Stimulated activated CD8-positive, alpha-beta memory T cell treated with anti-CD3 and anti-CD28 coated beads, Interleukin-4, amount 100 ng/mL, for 48 hours (primary cell): ENCODE measurements at regions not wholly inside any gene's neighbourhood (a gene's known extent, or its start where the extent isn't known, plus 50 kb on each side); places are given as distances from the start of the nearest gene placed in this dataset.

Source experiments
- DNase-seq: peaks from one replicate; pipeline ENCODE4 v3.0.0-alpha.2; 2020

DNA sequence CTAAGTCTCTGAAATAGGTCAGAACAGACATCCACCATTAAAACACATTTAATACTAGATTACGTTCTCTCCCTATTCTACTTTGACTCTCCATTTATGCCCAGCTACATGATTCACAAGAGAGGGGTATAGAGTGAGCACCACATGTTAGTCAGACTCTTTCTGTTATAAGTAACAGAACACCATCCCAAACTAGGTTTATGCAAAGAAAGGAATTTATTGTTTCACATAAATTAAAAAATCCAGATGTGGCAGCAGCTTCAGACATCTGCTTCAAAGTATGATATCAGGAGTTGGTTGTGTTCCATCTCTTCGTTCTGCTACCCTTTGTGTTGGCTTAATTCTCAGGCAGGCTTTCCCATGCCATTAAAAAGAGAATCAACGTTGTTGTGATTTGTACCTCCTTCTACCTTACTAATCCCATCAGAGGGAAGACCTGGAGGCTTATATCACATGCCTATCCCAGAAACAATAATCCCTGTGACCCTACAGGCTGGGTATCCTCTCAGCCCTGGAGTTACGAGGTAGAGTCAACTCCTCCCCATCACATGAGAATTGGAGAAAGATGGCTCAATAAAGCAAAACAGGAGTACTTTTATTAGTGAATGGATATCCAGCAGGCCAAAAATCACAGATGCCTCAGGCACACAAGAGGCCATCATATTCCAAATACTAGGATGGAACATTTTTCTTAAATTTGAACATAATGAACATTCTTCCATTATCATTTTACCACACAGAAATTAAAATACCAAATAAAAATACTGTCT lies 163.2 kb downstream of the SLC7A11 start:
- DNase-seq, result no peak

DNA sequence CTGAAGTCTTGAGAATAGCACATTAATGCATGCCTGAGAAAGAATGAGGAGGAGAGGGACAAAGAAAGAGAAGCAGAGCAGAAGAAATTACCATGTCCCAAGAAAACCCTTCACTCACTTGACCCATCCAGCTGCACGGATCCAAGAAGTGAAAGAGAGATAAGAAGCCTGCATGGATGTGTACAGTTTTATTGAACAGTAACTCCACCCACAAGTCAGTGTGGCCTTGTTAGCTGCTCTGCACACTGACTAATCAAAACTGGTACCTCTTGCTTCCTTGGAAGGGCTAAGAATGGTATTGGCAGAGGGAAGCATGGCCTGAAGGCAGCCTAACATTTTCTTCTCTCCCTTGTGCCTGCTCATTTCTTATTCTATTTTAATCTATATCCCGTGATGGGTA lies 163.9 kb downstream of the SLC7A11 start:
- DNase-seq, result no peak

DNA sequence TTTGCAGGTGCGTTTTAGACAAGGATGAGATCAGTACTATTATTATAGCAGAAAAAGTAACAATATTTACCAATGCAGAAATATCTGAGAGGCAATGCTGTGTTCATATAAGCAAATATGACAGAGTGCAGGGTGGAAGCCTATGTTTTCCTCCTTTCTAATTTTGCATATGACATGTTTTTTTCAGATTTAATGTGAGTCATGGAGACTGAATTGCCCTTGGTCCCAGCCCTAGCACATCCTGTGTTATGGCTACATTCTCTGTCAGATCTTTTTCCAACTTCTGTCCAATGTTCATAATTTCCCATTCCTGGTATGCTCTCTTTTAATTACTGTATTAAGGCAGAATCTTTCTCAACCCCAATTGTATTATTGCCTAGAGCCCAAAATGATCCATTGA lies 165.6 kb downstream of the SLC7A11 start:
- DNase-seq, result no peak

DNA sequence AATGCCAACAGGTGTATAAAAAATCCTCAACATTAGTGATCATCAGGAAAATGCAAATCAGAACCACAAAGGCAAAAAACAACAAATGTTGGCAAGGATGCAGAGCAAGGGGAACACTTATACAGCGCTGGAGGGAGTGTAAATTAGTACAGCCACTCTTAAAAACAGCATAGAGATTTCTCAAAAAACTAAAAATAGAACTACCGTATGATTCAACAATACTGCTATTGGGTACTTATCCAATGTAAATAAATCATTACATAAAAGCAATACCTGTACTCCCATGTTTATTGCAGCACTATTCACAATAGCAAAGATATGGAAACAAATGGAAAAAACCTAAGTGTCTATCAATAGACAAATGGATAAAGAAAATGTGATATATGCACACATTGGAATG lies 171.3 kb downstream of the SLC7A11 start:
- no peak for DNase-seq

GRCh38 chr4:138063581-138063980 lies 178.6 kb downstream of the SLC7A11 start:
- no peak for DNase-seq

- DNase-seq, result no peak
These were observed 179.2 kb downstream of the SLC7A11 start for GRCh38 chr4:138062929-138063328.

DNA sequence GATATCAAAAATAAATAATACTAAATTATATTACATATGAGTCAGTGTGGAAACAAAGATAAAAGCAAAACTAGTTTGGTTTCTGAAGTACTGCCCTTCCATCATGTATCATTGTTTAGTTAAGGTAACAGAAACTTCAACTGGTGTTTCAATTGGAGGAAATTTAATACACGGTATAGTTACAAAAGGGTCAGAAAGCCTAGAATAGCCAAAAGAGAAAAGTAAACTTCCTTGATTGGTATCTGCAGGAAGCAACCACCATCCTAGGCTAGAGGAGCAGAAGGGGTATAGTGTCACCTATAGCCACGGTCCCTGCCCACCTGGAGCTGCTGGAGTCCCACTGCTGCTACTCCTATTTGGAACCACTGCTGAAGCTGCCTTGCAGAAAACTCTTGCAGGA lies 185.6 kb downstream of the SLC7A11 start:
- DNase-seq, result no peak

DNA sequence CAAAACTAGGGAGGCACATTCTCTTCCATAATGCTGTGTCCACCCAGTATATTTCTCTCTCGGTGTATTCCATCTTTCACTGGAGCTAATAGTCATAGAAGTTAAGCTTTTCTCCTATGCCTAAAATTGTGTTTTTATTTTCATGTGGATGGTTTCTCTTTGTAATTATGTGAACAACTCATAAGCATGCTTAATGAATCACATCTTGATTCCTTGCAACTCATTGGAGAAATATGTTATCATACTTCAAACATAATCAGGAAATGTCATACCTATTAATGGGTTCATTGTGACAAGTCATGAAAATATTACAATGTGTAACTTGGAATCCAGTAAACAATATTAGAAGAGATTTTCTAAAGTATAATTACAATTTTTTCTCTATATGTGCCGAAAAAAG lies 186.3 kb downstream of the SLC7A11 start:
- no peak for DNase-seq

GRCh38 chr4:138053641-138054301 lies 188.4 kb downstream of the SLC7A11 start:
- DNase-seq, result no peak

- DNase-seq, result no peak
These were observed 189.1 kb downstream of the SLC7A11 start for GRCh38 chr4:138052806-138053632.

DNA sequence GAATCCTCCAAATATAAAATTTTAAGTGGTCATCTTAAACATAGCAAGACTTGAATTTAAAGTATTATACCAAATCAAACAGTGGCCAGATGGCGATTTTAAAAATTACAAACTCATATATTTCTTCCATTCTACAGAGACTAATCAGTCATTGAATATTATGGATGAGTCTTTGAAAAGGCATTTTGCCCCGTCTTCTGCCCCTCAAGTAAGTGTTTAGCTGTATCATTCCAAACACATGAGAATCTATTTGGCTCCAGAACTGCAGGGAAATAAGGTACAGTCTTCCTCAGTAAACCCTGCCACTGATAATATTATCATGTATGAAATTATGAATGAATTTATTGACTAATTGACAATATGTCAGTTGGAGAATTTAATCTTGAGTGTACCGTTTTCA lies 191.0 kb downstream of the SLC7A11 start:
- DNase-seq, result no peak

GRCh38 chr4:138050601-138051000 lies 191.5 kb downstream of the SLC7A11 start:
- DNase-seq, result no peak

- no peak for DNase-seq
These were observed 192.8 kb downstream of the SLC7A11 start for GRCh38 chr4:138049355-138049754.

GRCh38 chr4:138047290-138047689 lies 194.9 kb downstream of the SLC7A11 start:
- DNase-seq, result no peak

DNA sequence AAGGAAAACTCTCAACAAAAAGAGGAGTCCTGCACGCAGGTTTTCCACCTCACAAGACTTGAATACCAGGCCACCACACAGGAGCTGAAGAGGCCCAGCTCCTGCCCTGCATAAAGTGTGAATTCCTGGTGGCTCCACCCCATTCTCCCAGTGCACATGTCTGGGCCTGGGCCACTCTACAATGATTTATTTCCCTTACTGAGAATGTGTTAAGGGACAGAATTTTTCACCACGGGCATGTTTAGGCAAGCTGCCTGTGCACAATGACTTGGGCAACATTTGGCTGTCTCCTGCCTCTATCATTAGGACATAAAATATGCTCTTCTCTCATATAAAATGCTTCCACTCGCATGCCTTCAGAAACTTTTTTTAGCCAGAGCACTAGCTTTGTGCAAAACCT lies 197.1 kb downstream of the SLC7A11 start:
- no peak for DNase-seq

DNA sequence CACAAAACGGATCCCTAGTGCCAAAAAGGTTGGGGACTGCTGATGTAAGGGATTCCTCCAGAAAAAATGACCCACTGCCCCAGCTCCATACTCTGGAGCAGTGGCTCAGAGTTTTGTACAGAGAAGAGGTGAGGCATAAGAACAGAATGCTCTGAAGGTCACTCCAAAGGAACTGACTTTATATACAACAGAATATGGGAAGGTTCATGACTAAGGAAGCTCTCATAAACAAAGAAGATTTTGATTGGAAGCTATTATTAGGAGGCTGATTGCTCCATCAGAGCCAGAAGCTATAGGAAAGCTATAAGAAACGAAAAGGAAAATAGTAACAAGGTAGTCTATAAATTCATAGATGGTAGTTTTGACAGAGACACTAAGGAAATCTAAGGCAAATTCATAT lies 203.1 kb downstream of the SLC7A11 start:
- no peak for DNase-seq

GRCh38 chr4:138037696-138038095 lies 204.5 kb downstream of the SLC7A11 start:
- no peak for DNase-seq

DNA sequence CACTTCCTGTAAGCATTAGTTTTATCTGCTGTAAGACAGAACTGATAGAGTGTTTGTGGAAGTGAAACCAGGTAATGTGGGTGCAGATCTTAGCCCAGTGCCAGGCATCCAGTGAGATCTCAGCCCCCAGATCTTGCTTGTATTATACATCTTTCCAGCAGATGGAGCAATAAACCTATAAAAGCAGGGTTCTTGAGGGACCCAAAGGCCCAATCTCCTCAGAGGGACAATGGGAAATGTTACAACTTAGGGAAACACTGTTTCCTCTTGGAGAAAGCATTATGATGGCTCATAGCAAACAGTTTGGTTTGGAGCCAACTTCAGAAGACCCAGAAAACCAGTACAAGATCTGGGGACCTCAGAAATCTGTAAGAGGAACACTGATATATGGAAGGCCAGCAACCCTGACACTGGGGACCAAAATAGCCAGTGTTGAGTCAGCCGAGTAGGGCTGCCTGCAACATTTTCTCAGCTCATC lies 206.3 kb downstream of the SLC7A11 start:
- no peak for DNase-seq

DNA sequence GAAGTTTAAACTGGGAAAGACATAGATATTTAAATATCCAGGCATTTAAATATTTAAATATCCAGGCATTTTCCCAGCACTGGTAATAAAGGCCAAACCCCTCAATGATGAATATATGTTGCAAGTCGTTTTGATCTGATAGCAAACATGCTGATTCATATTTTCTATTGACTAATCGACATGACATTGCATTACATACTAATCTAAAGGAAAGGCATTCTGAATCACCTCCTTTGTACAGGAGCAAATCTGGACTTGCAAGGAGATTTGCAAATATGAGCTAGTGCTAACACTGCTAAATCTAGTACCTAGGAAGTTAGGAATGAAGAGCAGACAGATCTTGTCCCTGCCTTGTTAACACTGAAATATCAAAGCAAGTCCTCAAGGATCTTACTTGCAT lies 207.3 kb downstream of the SLC7A11 start:
- DNase-seq, result no peak

DNA sequence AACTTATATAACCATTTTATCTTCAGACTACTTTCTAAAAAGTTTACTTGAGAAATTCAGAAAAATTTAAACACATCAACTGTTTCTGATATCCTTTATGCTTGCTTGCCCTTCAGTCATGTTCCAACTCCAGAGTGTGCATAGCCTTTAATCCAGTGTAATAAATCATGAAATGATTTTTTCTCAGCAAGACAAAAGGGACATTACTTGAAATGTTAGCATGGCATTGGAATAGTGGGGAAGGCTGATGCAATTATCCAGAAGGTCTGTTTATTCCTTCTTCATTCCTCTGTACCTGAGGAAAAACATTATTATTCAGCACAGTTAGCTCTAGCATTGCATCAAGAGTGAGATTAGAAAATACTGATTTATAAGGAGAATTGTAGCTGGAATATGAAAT lies 209.9 kb downstream of the SLC7A11 start:
- no peak for DNase-seq

- DNase-seq, result no peak
These were observed 211.8 kb downstream of the SLC7A11 start for GRCh38 chr4:138030375-138030774.

DNA sequence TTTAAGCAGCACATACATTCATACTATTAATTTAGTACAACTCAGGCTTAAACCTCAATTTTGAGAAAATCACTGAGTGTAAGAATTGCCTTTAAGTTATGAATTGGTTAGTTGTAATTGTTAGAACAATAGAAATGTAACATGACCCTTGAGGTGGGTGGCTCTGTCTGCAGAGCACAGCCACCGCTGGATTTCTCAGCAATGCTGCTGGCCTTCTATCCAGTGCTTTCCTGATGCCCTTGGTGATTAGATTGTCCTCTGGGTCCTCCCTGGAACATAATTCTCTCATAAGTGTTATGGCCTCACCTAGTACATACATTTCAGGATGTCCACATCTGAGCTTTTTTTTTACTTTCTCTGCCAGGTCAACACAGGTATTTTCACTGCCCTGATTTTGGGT lies 213.2 kb downstream of the SLC7A11 start:
- DNase-seq, result no peak

GRCh38 chr4:138021139-138021830 lies 220.9 kb downstream of the SLC7A11 start:
- no peak for DNase-seq
